B cell (primary cell): ENCODE measurements at regions not wholly inside any gene's neighbourhood (a gene's known extent, or its start where the extent isn't known, plus 50 kb on each side); places are given as distances from the start of the nearest gene placed in this dataset.

ENCODE experiments used
- ATAC-seq: fragments of 200-7000 bp; cut with Tn5 transposase; one replicate; pipeline ENCODE4 v1.10.0; 2021; ENCODE audit warnings: low read depth, mild to moderate bottlenecking, moderate number of reproducible peaks, moderate library complexity
- CTCF ChIA-PET: fragments of 350-600 bp; sonication (Branson Sonifier 250); formaldehyde crosslinking; loops from one replicate; lab custom pipeline; 2021; ENCODE audit warnings: antibody characterized with exemption, inconsistent platforms; lab: Charles Lee
- POLR2A ChIA-PET: fragments of 350-600 bp; sonication (Branson Sonifier 250); formaldehyde crosslinking; loops from one replicate; lab custom pipeline; 2021; ENCODE audit warnings: antibody characterized with exemption; lab: Charles Lee
- DNase-seq: peaks from one replicate; pipeline ENCODE4 v3.0.0; 2013
- H2AFZ ChIP-seq: 2 replicates; pipeline ENCODE4 v1.6.1; 2012; ENCODE audit warnings: mild to moderate bottlenecking, low read depth, low read length; ENCODE audit not compliant: insufficient read depth, poor library complexity, severe bottlenecking
- H3K27ac ChIP-seq, 2 donors: 1 replicate in 1 of 2; 2 replicates in 1 of 2; pipeline ENCODE4 v1.5.1; 2012 to 2013; ENCODE audit warnings: low read length in 2 of 2, mild to moderate bottlenecking in 2 of 2, moderate library complexity in 1 of 2
- H3K27me3 ChIP-seq, 4 experiments: fragments of 200-600 bp in 1 of 4; sonication (generic) in 1 of 4; replicated peaks in 1 of 4; 1 replicate in 2 of 4; 2 replicates in 2 of 4; pipeline versions ENCODE4 v1.6.1 to v1.7.0; 2013 to 2016; ENCODE audit warnings: low read length in 3 of 4, mild to moderate bottlenecking in 2 of 4, mixed read lengths in 1 of 4, moderate library complexity in 1 of 4; ENCODE audit not compliant: insufficient read depth in 4 of 4, control insufficient read depth in 3 of 4; ENCODE audit errors: control extremely low read depth in 1 of 4
- H3K36me3 ChIP-seq, 2 experiments: replicated peaks in 1 of 2; 1 replicate in 1 of 2; 2 replicates in 1 of 2; pipeline versions ENCODE4 v1.6.1 to v1.7.1; 2013; ENCODE audit warnings: low read length in 1 of 2; ENCODE audit not compliant: insufficient read depth in 2 of 2, control insufficient read depth in 1 of 2; ENCODE audit errors: control extremely low read depth in 1 of 2, extremely low read depth in 1 of 2
- H3K4me1 ChIP-seq, 2 donors: fragments of 200-600 bp in 1 of 2; sonication (generic) in 1 of 2; 1 replicate in 1 of 2; 2 replicates in 1 of 2; pipeline versions ENCODE4 v1.5.1 to v1.6.1; 2013 to 2017; ENCODE audit warnings: low read length in 2 of 2; ENCODE audit not compliant: control insufficient read depth in 2 of 2, insufficient read depth in 2 of 2
- H3K4me2 ChIP-seq: replicated peaks from 2 replicates; pipeline ENCODE3; 2012; ENCODE audit warnings: mild to moderate bottlenecking, low read depth, low read length; ENCODE audit not compliant: poor library complexity, severe bottlenecking
- H3K4me3 ChIP-seq, 5 experiments: fragments of 200-600 bp in 1 of 5; sonication (generic) in 1 of 5; 1 replicate in 3 of 5; 2 replicates in 2 of 5; pipeline versions ENCODE4 v1.5.1 to v1.7.0; 2011 to 2016; ENCODE audit warnings: low read length in 4 of 5, mild to moderate bottlenecking in 4 of 5, low read depth in 2 of 5, control low read depth in 1 of 5, moderate library complexity in 1 of 5; ENCODE audit not compliant: insufficient read depth in 1 of 5; ENCODE audit errors: control extremely low read depth in 1 of 5, extremely low read depth in 1 of 5
- H3K79me2 ChIP-seq: fragments of 200-600 bp; sonication (generic); one replicate; pipeline ENCODE4 v1.6.0; 2016; ENCODE audit warnings: low read length; ENCODE audit not compliant: control insufficient read depth, insufficient read depth
- H3K9ac ChIP-seq: fragments of 200-600 bp; sonication (generic); 2 replicates; pipeline ENCODE4 v1.6.1; 2017; ENCODE audit warnings: mild to moderate bottlenecking, low read length, moderate library complexity
- H3K9me3 ChIP-seq, 3 donors: one replicate each; pipeline versions ENCODE4 v1.6.1 to v1.7.1; 2013; ENCODE audit warnings: low read length in 2 of 3; ENCODE audit not compliant: control insufficient read depth in 2 of 3, insufficient read depth in 1 of 3; ENCODE audit errors: control extremely low read depth in 1 of 3
- H4K20me1 ChIP-seq: 2 replicates; pipeline ENCODE4 v1.6.0; 2012; ENCODE audit warnings: mild to moderate bottlenecking, low read length; ENCODE audit not compliant: insufficient read depth, control insufficient read depth, poor library complexity, severe bottlenecking
- H3K27ac Mint-ChIP-seq: one replicate; pipeline ENCODE4 v1.8.0; 2021; ENCODE audit warnings: mixed read lengths
- H3K27me3 Mint-ChIP-seq: one replicate; pipeline ENCODE4 v1.8.0; 2021; ENCODE audit warnings: mixed read lengths
- H3K4me1 Mint-ChIP-seq: one replicate; pipeline ENCODE4 v1.8.0; 2021; ENCODE audit warnings: mixed read lengths
- H3K4me3 Mint-ChIP-seq: one replicate; pipeline ENCODE4 v1.8.0; 2021; ENCODE audit warnings: mixed read lengths
- H3K9me3 Mint-ChIP-seq: one replicate; pipeline ENCODE4 v1.8.0; 2022; ENCODE audit warnings: mixed read lengths; ENCODE audit not compliant: insufficient read depth
- EZH2 ChIP-seq: IDR thresholded peaks from 2 replicates; pipeline ENCODE4 v1.6.1; 2012; ENCODE audit warnings: borderline replicate concordance, low read depth, mild to moderate bottlenecking, moderate library complexity, low read length; ENCODE audit not compliant: insufficient read depth, poor library complexity, severe bottlenecking
- WGBS: methylation state at CpG from one replicate; pipeline ENCODE4 v1.1.5; 2013; ENCODE audit warnings: missing lambda C conversion rate; ENCODE audit not compliant: insufficient coverage; 5-methylcytosine and 5-hydroxymethylcytosine counted together
- intact Hi-C: fragments of 100-400 bp; cut with micrococcal nuclease; formaldehyde crosslinking; loops from one replicate; pipeline ENCODE4 v1.10.0; 2022
- TF ChIP-seq, protein P1 (sequence below): fragments of 200-600 bp; IDR thresholded peaks from one replicate; pipeline ENCODE4 v1.8.0; 2022; ENCODE audit warnings: antibody characterized with exemption, mild to moderate bottlenecking

DNA sequence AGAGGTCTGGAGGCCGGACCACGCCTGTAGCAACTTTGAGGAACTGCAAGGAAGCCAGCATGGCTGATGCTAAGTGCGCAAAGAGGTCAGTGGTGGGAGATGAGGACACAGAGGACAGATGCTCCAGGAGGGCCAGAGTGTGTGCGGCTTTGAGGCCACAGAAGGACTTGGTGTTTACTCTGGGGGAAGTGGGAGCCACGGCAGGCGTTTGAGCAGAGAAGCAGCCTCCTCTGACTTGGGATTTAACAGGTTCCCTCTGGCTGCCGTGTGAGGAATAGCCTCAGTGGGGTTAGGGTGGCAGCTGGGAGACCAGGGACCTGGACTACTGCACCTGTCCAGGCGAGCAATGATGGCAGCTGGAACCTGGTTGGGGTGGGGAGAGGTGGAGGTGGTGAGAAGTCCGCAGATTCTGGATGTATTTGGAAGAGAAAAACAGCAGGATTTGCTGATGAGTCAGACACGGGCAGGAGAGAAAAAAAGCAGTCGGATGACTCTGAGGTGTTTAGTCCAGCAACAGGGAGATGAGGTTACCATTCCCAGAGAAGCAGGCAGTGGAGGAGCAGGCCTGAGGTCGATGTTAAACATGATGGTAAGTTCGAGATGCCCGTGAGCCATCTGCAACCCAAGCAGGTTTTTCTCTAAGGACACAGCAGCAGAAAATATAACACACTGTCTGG is 143.5 kb downstream of the SCARB1 start:
- H3K9me3 ChIP-seq = peaks cover 0 to 4% (median 0%) of the 10 kb centered on the region in 3 donors
- H3K4me1 ChIP-seq = no peaks in the 10 kb centered on the region
- H3K27ac ChIP-seq = no peak overlapping the region
- DNase-seq = no peak
- no peaks in the 10 kb centered on the region for H3K36me3 ChIP-seq
- Mint-ChIP-seq H3K4me3 (no peak overlapping the region), H3K27ac (no peak overlapping the region), H3K4me1 (no peaks in the 10 kb centered on the region), H3K9me3 (no peaks in the 10 kb centered on the region), H3K27me3 (peaks cover 3% of the 10 kb centered on the region)
- H3K9ac ChIP-seq = no peak overlapping the region
- 92% methylated on average over 13 of the region's 14 CpGs for WGBS
- no peaks in the 10 kb centered on the region for H4K20me1 ChIP-seq
- H3K4me3 ChIP-seq = no peak overlapping the region
- H3K79me2 ChIP-seq = no peaks in the 10 kb centered on the region
- peaks cover 0 to 3% (median 0%) of the 10 kb centered on the region in 4 experiments for H3K27me3 ChIP-seq
- intact Hi-C loops = no loop called here
- TF ChIP-seq EZH2 = no peak
- TF ChIP-seq, protein P1, sequence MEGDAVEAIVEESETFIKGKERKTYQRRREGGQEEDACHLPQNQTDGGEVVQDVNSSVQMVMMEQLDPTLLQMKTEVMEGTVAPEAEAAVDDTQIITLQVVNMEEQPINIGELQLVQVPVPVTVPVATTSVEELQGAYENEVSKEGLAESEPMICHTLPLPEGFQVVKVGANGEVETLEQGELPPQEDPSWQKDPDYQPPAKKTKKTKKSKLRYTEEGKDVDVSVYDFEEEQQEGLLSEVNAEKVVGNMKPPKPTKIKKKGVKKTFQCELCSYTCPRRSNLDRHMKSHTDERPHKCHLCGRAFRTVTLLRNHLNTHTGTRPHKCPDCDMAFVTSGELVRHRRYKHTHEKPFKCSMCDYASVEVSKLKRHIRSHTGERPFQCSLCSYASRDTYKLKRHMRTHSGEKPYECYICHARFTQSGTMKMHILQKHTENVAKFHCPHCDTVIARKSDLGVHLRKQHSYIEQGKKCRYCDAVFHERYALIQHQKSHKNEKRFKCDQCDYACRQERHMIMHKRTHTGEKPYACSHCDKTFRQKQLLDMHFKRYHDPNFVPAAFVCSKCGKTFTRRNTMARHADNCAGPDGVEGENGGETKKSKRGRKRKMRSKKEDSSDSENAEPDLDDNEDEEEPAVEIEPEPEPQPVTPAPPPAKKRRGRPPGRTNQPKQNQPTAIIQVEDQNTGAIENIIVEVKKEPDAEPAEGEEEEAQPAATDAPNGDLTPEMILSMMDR = no peak
- ChIA-PET POLR2A (no interaction called here), CTCF (no interaction called here)
- ATAC-seq = no peak
- no peak overlapping the region for H3K4me2 ChIP-seq
- H2AFZ ChIP-seq = no peak overlapping the region

DNA sequence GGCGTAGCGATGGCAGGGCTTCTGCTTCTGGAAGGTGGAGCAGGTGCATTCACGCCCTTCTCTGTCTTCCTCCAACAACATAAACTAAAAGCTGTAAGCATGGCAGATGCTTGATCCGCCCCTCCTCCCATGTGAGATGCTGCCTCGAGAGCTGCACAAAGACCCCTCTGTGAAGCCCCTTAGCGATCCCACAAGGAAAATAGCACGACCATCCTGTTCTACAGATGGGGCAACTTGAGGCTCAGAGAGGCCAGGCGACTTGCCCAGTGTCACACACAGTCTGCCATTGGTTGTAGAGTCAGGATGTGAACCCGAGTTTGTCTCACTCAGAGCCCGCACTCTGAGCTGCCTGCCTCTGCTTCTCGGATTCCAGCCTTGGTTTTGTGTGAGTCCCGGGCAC is 144.4 kb downstream of the SCARB1 start:
- intact Hi-C loops = no loop called here
- WGBS = 87% methylated on average over 12 of the region's 12 CpGs

More for the DNA sequence above, 144.4 kb downstream of the SCARB1 start:
- ATAC-seq = no peak
- TF ChIP-seq EZH2 = no peak
- TF ChIP-seq, protein P1 = no peak
- H3K4me3 ChIP-seq = no peak overlapping the region
- CTCF ChIA-PET = no interaction called here
- POLR2A ChIA-PET = no interaction called here
- H3K79me2 ChIP-seq = no peaks in the 10 kb centered on the region
- no peaks in the 10 kb centered on the region for H4K20me1 ChIP-seq
- H3K27me3 ChIP-seq = no peaks in the 10 kb centered on the region
- DNase-seq = no peak
- Mint-ChIP-seq H3K4me3 (no peak overlapping the region), H3K27ac (no peak overlapping the region), H3K4me1 (peaks cover 3% of the 10 kb centered on the region), H3K27me3 (peaks cover 3% of the 10 kb centered on the region), H3K9me3 (no peaks in the 10 kb centered on the region)
- H3K27ac ChIP-seq = no peak overlapping the region
- H3K36me3 ChIP-seq = no peaks in the 10 kb centered on the region
- peaks cover 0 to 4% (median 0%) of the 10 kb centered on the region in 3 donors for H3K9me3 ChIP-seq
- no peak overlapping the region for H2AFZ ChIP-seq
- H3K4me1 ChIP-seq = peaks cover 2% of the 10 kb centered on the region in 2 donors
- no peak overlapping the region for H3K4me2 ChIP-seq
- H3K9ac ChIP-seq = no peak overlapping the region
